ENCODE measurements at regions not wholly inside any gene's neighbourhood (a gene's known extent, or its start where the extent isn't known, plus 50 kb on each side); places are given as distances from the start of the nearest gene placed in this dataset.

- H3K36me3 Mint-ChIP-seq: no peaks in the 10 kb centered on the region
- DNase-seq (ENCODE audit: low spot score): no peak
- H3K4me1 ChIP-seq: peaks cover 8% of the 10 kb centered on the region
- H3K9ac ChIP-seq: no peak overlapping the region
- no peaks in the 10 kb centered on the region for H3F3A ChIP-seq (ENCODE audit: low read depth)
- H3K27ac Mint-ChIP-seq: no peak overlapping the region
- H3K4me1 Mint-ChIP-seq: peaks cover 16% of the 10 kb centered on the region
- H3K79me2 ChIP-seq (ENCODE audit: low read depth): no peaks in the 10 kb centered on the region
- H3K9me3 Mint-ChIP-seq: peaks cover 9% of the 10 kb centered on the region
- H3K4me3 ChIP-seq: no peak overlapping the region
- H3K36me3 ChIP-seq: no peaks in the 10 kb centered on the region
- H3K27me3 Mint-ChIP-seq (ENCODE audit: insufficient read depth, low read depth): peaks cover 12% of the 10 kb centered on the region
- H3K9me3 ChIP-seq (ENCODE audit: low read depth): no peaks in the 10 kb centered on the region
- H4K20me1 ChIP-seq (ENCODE audit: low read depth): no peaks in the 10 kb centered on the region
- TF ChIP-seq EZH2phosphoT487 (IDR thresholded peaks at IDR 0.05) (no peak), EZH2 (IDR thresholded peaks at IDR 0.05) (no peak), CTCF (IDR thresholded peaks at IDR 0.05) (no peak)
- H3K4me3 Mint-ChIP-seq: no peak overlapping the region
- no peak overlapping the region for H3K4me2 ChIP-seq
- H3K27me3 ChIP-seq: no peaks in the 10 kb centered on the region
- no peak overlapping the region for H3K27ac ChIP-seq
- no peak overlapping the region for H2AFZ ChIP-seq (replicated peaks)
Observed at GRCh38 chr5:171651102-171651501, 134.5 kb upstream of the SMIM23 start.

- Mint-ChIP-seq H3K4me1 (peaks cover 17% of the 10 kb centered on the region), H3K4me3 (no peak overlapping the region), H3K27me3 (ENCODE audit: insufficient read depth, low read depth) (peaks cover 9% of the 10 kb centered on the region), H3K36me3 (no peaks in the 10 kb centered on the region), H3K27ac (no peak overlapping the region), H3K9me3 (peaks cover 9% of the 10 kb centered on the region)
- Histone ChIP-seq H3F3A (ENCODE audit: low read depth) (no peaks in the 10 kb centered on the region), H3K27ac (no peak overlapping the region), H2AFZ (replicated peaks) (no peak overlapping the region), H3K9me3 (ENCODE audit: low read depth) (no peaks in the 10 kb centered on the region), H3K9ac (no peak overlapping the region), H4K20me1 (ENCODE audit: low read depth) (no peaks in the 10 kb centered on the region), H3K27me3 (no peaks in the 10 kb centered on the region), H3K4me2 (no peak overlapping the region), H3K4me1 (peaks cover 10% of the 10 kb centered on the region), H3K4me3 (no peak overlapping the region), H3K79me2 (ENCODE audit: low read depth) (no peaks in the 10 kb centered on the region), H3K36me3 (no peaks in the 10 kb centered on the region)
- TF ChIP-seq CTCF (IDR thresholded peaks at IDR 0.05): no peak
- TF ChIP-seq EZH2phosphoT487 (IDR thresholded peaks at IDR 0.05): no peak
- TF ChIP-seq EZH2 (IDR thresholded peaks at IDR 0.05): no peak
- DNase-seq (ENCODE audit: low spot score): no peak
Observed at GRCh38 chr5:171654881-171655280, 130.7 kb upstream of the SMIM23 start.

GRCh38 chr5:171657473-171657872 is 128.1 kb upstream of the SMIM23 start:
- Histone ChIP-seq H3K36me3 (no peaks in the 10 kb centered on the region), H3K9ac (no peak overlapping the region), H3K4me1 (peaks cover 13% of the 10 kb centered on the region), H3F3A (ENCODE audit: low read depth) (no peaks in the 10 kb centered on the region), H3K4me2 (no peak overlapping the region), H3K9me3 (ENCODE audit: low read depth) (no peaks in the 10 kb centered on the region), H3K4me3 (no peak overlapping the region), H3K27ac (no peak overlapping the region), H3K27me3 (no peaks in the 10 kb centered on the region), H2AFZ (replicated peaks) (no peak overlapping the region), H3K79me2 (ENCODE audit: low read depth) (no peaks in the 10 kb centered on the region), H4K20me1 (ENCODE audit: low read depth) (no peaks in the 10 kb centered on the region)
- no peak for DNase-seq (ENCODE audit: low spot score)
- no peak for TF ChIP-seq EZH2phosphoT487 (IDR thresholded peaks at IDR 0.05)
- no peak for TF ChIP-seq CTCF (IDR thresholded peaks at IDR 0.05)
- no peak for TF ChIP-seq EZH2 (IDR thresholded peaks at IDR 0.05)
- Mint-ChIP-seq H3K4me1 (peaks cover 21% of the 10 kb centered on the region), H3K9me3 (peaks cover 9% of the 10 kb centered on the region), H3K4me3 (no peak overlapping the region), H3K27ac (no peak overlapping the region), H3K27me3 (ENCODE audit: insufficient read depth, low read depth) (peaks cover 2% of the 10 kb centered on the region), H3K36me3 (no peaks in the 10 kb centered on the region)

All from neural progenitor cell (in vitro differentiated cells).